ENCODE measurements at regions not wholly inside any gene's neighbourhood (a gene's known extent, or its start where the extent isn't known, plus 50 kb on each side); places are given as distances from the start of the nearest gene placed in this dataset.
"Not testable (repeated sequence)": the region's sequence is repeated elsewhere in the genome, so short reads cannot be mapped to it uniquely, and the experiment has no call there.

DNA sequence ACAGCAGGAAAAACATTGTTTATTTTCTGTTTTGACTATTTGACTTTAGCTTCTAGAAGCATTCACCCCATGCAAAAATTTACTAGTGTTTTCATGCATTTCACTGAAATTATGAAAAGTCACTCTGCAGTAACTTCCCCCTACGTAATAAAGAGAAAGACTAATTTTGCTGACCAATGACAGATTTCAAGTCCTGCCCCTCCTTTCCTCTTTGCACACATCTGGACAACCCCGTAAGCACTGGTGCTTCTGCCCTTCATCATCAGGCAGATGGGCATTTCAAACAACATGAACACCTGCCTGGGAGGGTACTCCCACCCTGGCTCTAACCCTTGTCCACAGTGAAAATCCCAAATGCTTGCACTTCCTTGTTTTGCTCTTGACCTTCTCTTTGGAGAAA, 815.0 kb upstream of the ID2 start:
- H3K36me3 ChIP-seq (ENCODE audit: control insufficient read depth, insufficient read depth, low read length): no peaks in the 10 kb centered on the region; the same call in 1 of the 2 replicates
- H3K9me3 ChIP-seq (ENCODE audit: control insufficient read depth, insufficient read depth, low read length): no peaks in the 10 kb centered on the region
- no peak overlapping the region for H3K4me3 ChIP-seq (ENCODE audit: low read length)
- H3K27ac ChIP-seq (ENCODE audit: low read length): no peak overlapping the region
- no peaks in the 10 kb centered on the region for H3K27me3 ChIP-seq (ENCODE audit: control insufficient read depth, insufficient read depth, low read length)
- no peak for DNase-seq (ENCODE audit: low read depth, low spot score)
- no CpG with 5 or more reads among the region's 2 CpGs for WGBS (ENCODE audit: insufficient coverage, insufficient read length)
- peaks cover 2% of the 10 kb centered on the region; the same call in 1 of the 2 replicates for H3K4me1 ChIP-seq (ENCODE audit: control insufficient read depth, insufficient read depth, low read length)

GRCh38 chr2:7867867-7868266, 814.0 kb upstream of the ID2 start:
- Histone ChIP-seq H3K4me3 (ENCODE audit: low read length) (no peak overlapping the region), H3K4me1 (ENCODE audit: control insufficient read depth, insufficient read depth, low read length) (peaks cover 2% of the 10 kb centered on the region; the same call in 1 of the 2 replicates), H3K36me3 (ENCODE audit: control insufficient read depth, insufficient read depth, low read length) (no peaks in the 10 kb centered on the region; the same call in 1 of the 2 replicates), H3K9me3 (ENCODE audit: control insufficient read depth, insufficient read depth, low read length) (no peaks in the 10 kb centered on the region), H3K27ac (ENCODE audit: low read length) (no peak overlapping the region), H3K27me3 (ENCODE audit: control insufficient read depth, insufficient read depth, low read length) (no peaks in the 10 kb centered on the region)
- WGBS (ENCODE audit: insufficient coverage, insufficient read length): no CpG with 5 or more reads among the region's 2 CpGs
- DNase-seq (ENCODE audit: low read depth, low spot score): no peak

GRCh38 chr2:7868836-7869235, 813.0 kb upstream of the ID2 start:
- no CpG with 5 or more reads among the region's 6 CpGs for whole genome bisulfite sequencing (ENCODE audit: insufficient coverage, insufficient read length)
- DNase-seq (ENCODE audit: low read depth, low spot score): no peak
- H3K4me3 ChIP-seq (ENCODE audit: low read length): no peak overlapping the region
- H3K27me3 ChIP-seq (ENCODE audit: control insufficient read depth, insufficient read depth, low read length): no peaks in the 10 kb centered on the region
- H3K9me3 ChIP-seq (ENCODE audit: control insufficient read depth, insufficient read depth, low read length): no peaks in the 10 kb centered on the region
- no peak overlapping the region for H3K27ac ChIP-seq (ENCODE audit: low read length)
- peaks cover 2% of the 10 kb centered on the region; the same call in 1 of the 2 replicates for H3K4me1 ChIP-seq (ENCODE audit: control insufficient read depth, insufficient read depth, low read length)
- no peaks in the 10 kb centered on the region; the same call in 1 of the 2 replicates for H3K36me3 ChIP-seq (ENCODE audit: control insufficient read depth, insufficient read depth, low read length)

GRCh38 chr2:7876445-7876844, 805.4 kb upstream of the ID2 start:
- H3K27ac ChIP-seq (ENCODE audit: low read length); H3K4me1 ChIP-seq (ENCODE audit: control insufficient read depth, insufficient read depth, low read length); DNase-seq (ENCODE audit: low read depth, low spot score); H3K9me3 ChIP-seq (ENCODE audit: control insufficient read depth, insufficient read depth, low read length); H3K27me3 ChIP-seq (ENCODE audit: control insufficient read depth, insufficient read depth, low read length); H3K36me3 ChIP-seq (ENCODE audit: control insufficient read depth, insufficient read depth, low read length): not testable (repeated sequence)
- peak overlapping the region; percentile 3; the same call in 1 of the 2 replicates for H3K4me3 ChIP-seq (ENCODE audit: low read length)
- no CpG with 5 or more reads among the region's 8 CpGs for WGBS (ENCODE audit: insufficient coverage, insufficient read length)

DNA sequence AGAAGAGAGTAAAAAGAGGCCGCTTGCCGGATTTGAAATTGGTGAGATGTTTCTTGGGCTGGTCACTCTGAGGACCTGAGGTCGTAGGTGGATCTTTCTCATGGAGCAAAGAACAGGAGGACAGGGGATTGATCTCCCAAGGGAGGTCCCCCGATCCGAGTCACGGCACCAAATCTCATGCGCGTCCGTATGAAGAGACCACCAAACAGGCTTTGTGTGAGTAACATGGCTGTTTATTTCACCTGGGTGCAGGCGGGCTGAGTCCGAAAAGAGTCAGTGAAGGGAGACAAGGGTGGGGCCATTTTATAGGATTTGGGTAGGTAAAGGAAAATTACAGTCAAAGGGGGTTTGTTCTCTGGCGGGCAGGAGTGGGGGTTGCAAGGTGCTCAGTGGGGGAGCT, 803.6 kb upstream of the ID2 start:
- not testable (repeated sequence) for H3K27ac ChIP-seq (ENCODE audit: low read length); H3K4me1 ChIP-seq (ENCODE audit: control insufficient read depth, insufficient read depth, low read length); DNase-seq (ENCODE audit: low read depth, low spot score); H3K27me3 ChIP-seq (ENCODE audit: control insufficient read depth, insufficient read depth, low read length); H3K9me3 ChIP-seq (ENCODE audit: control insufficient read depth, insufficient read depth, low read length); H3K36me3 ChIP-seq (ENCODE audit: control insufficient read depth, insufficient read depth, low read length)
- H3K4me3 ChIP-seq (ENCODE audit: low read length): peak overlapping the region; percentile 21; the same call in 1 of the 2 replicates
- WGBS (ENCODE audit: insufficient coverage, insufficient read length): no CpG with 5 or more reads among the region's 12 CpGs

DNA sequence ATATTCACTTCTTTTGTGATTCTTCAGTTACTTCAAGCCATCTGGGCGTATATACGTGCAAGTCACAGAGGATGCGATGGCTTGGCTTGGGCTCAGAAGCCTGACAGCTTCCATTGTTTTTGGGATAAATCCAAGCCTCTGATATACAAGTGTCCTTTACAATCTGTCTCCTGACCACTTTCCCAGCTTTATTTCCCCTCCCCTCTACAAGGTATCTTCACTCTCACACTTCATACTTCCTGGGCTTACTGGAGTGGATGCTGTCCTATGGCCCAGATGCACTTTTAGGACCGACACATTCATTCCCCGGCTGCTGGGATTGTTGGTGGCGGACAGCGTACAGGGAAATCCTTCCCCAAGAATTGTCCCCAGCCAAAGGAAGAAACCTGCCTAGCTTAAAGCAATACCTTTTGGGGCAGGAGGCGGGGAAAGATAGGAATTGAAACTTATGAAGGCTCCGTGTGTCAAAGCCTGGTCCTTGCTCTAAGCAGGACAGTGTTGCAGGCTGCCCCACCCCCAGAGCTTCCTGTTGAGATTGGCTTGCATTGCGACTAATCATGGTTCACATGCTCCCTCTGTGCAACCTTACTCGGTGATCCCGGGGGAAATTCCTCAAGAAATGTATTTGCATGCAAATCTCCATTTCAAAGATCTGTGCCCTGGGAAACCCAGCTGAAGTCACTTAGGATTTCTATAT, 802.9 kb upstream of the ID2 start:
- DNase-seq (ENCODE audit: low read depth, low spot score): peak; percentile 88
- Histone ChIP-seq H3K27me3 (ENCODE audit: control insufficient read depth, insufficient read depth, low read length) (no peaks in the 10 kb centered on the region), H3K4me3 (ENCODE audit: low read length) (peak overlapping the region; percentile 12; the same call in 1 of the 2 replicates), H3K36me3 (ENCODE audit: control insufficient read depth, insufficient read depth, low read length) (no peaks in the 10 kb centered on the region; the same call in 1 of the 2 replicates), H3K27ac (ENCODE audit: low read length) (peak overlapping the region; percentile 61), H3K4me1 (ENCODE audit: control insufficient read depth, insufficient read depth, low read length) (peaks cover 4% of the 10 kb centered on the region; the same call in 1 of the 2 replicates), H3K9me3 (ENCODE audit: control insufficient read depth, insufficient read depth, low read length) (no peaks in the 10 kb centered on the region)
- no CpG with 5 or more reads among the region's 12 CpGs for WGBS (ENCODE audit: insufficient coverage, insufficient read length)

DNA sequence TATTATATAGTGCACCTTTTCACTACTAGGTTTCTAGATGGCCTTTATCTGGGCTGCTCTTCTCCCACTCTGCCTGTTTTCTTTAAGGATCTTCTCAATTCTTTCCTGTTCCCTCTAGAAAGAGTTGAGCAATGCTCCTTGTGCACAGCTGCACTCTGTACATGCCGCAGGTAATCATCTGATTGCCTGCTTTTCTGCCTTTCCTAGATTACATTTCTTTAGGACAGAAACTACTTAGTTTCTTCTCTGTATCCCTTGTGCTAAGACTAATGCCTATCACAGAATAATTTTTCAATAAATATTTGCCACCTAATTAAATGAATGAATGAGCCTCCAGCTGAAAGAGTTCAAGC, 802.4 kb upstream of the ID2 start:
- Histone ChIP-seq H3K4me3 (ENCODE audit: low read length) (peak overlapping the region; percentile 12; the same call in 1 of the 2 replicates), H3K27ac (ENCODE audit: low read length) (peak overlapping the region; percentile 61), H3K36me3 (ENCODE audit: control insufficient read depth, insufficient read depth, low read length) (peaks cover 3% of the 10 kb centered on the region; the same call in 1 of the 2 replicates), H3K27me3 (ENCODE audit: control insufficient read depth, insufficient read depth, low read length) (no peaks in the 10 kb centered on the region), H3K9me3 (ENCODE audit: control insufficient read depth, insufficient read depth, low read length) (no peaks in the 10 kb centered on the region), H3K4me1 (ENCODE audit: control insufficient read depth, insufficient read depth, low read length) (peaks cover 4% of the 10 kb centered on the region; the same call in 1 of the 2 replicates)
- WGBS (ENCODE audit: insufficient coverage, insufficient read length): no CpG with 5 or more reads among the region's 1 CpG
- DNase-seq (ENCODE audit: low read depth, low spot score): no peak

DNA sequence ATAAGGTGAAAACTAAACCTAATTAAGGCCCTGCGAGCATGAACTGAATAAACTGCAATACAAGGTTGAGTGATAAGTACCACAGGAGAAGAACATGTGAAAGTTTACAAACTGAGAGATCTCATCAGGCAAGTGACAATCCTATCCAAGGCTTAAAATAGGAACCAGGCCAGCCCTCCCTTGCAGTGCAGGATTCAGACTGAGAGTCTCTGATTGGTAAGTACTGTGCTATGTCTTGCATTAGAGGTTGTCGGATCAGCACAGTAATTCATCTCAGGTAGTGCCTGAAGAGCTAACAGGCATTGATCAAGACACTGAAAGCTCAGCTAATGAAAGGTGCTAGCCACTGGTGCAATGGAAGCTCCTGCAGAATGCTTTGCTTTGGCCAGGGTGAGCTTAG, 801.7 kb upstream of the ID2 start:
- peaks cover 4% of the 10 kb centered on the region; the same call in 1 of the 2 replicates for H3K36me3 ChIP-seq (ENCODE audit: control insufficient read depth, insufficient read depth, low read length)
- peaks cover 4% of the 10 kb centered on the region; the same call in 1 of the 2 replicates for H3K4me1 ChIP-seq (ENCODE audit: control insufficient read depth, insufficient read depth, low read length)
- no CpG with 5 or more reads among the region's 2 CpGs for WGBS (ENCODE audit: insufficient coverage, insufficient read length)
- DNase-seq (ENCODE audit: low read depth, low spot score): no peak
- H3K9me3 ChIP-seq (ENCODE audit: control insufficient read depth, insufficient read depth, low read length): no peaks in the 10 kb centered on the region
- H3K27ac ChIP-seq (ENCODE audit: low read length): peak overlapping the region; percentile 61
- no peaks in the 10 kb centered on the region for H3K27me3 ChIP-seq (ENCODE audit: control insufficient read depth, insufficient read depth, low read length)
- H3K4me3 ChIP-seq (ENCODE audit: low read length): no peak overlapping the region; the same call in 1 of the 2 replicates

GRCh38 chr2:7880566-7880965, 801.3 kb upstream of the ID2 start:
- H3K4me3 ChIP-seq (ENCODE audit: low read length): no peak overlapping the region
- peaks cover 7% of the 10 kb centered on the region; the same call in 1 of the 2 replicates for H3K36me3 ChIP-seq (ENCODE audit: control insufficient read depth, insufficient read depth, low read length)
- WGBS (ENCODE audit: insufficient coverage, insufficient read length): no CpG with 5 or more reads among the region's 2 CpGs

GRCh38 chr2:7881063-7881462, 800.8 kb upstream of the ID2 start:
- WGBS (ENCODE audit: insufficient coverage, insufficient read length): no CpG with 5 or more reads among the region's 5 CpGs
- Histone ChIP-seq H3K27ac (ENCODE audit: low read length) (no peak overlapping the region), H3K4me3 (ENCODE audit: low read length) (no peak overlapping the region), H3K27me3 (ENCODE audit: control insufficient read depth, insufficient read depth, low read length) (no peaks in the 10 kb centered on the region), H3K4me1 (ENCODE audit: control insufficient read depth, insufficient read depth, low read length) (peaks cover 4% of the 10 kb centered on the region; the same call in 1 of the 2 replicates), H3K9me3 (ENCODE audit: control insufficient read depth, insufficient read depth, low read length) (no peaks in the 10 kb centered on the region), H3K36me3 (ENCODE audit: control insufficient read depth, insufficient read depth, low read length) (peaks cover 7% of the 10 kb centered on the region; the same call in 1 of the 2 replicates)
- no peak for DNase-seq (ENCODE audit: low read depth, low spot score)

More at GRCh38 chr2:7880566-7880965, 801.3 kb upstream of the ID2 start:
- DNase-seq (ENCODE audit: low read depth, low spot score): no peak
- Histone ChIP-seq H3K4me1 (ENCODE audit: control insufficient read depth, insufficient read depth, low read length) (peaks cover 4% of the 10 kb centered on the region; the same call in 1 of the 2 replicates), H3K27me3 (ENCODE audit: control insufficient read depth, insufficient read depth, low read length) (no peaks in the 10 kb centered on the region), H3K27ac (ENCODE audit: low read length) (no peak overlapping the region), H3K9me3 (ENCODE audit: control insufficient read depth, insufficient read depth, low read length) (no peaks in the 10 kb centered on the region)

Measured in iPS DF 6.9 (cell line).